DOHH2 (cell line): ENCODE measurements at regions not wholly inside any gene's neighbourhood (a gene's known extent, or its start where the extent isn't known, plus 50 kb on each side); places are given as distances from the start of the nearest gene placed in this dataset.

Experiments used
- EZH2phosphoT487 ChIP-seq: fragments of 200-600 bp; sonication (generic); IDR thresholded peaks from 2 replicates; pipeline ENCODE4 v1.6.1; 2017; ENCODE audit warnings: borderline replicate concordance, mild to moderate bottlenecking, antibody characterized with exemption, low read length, moderate library complexity, mixed read lengths
- TF ChIP-seq, protein P1 (sequence below): fragments of 200-600 bp; sonication (generic); IDR thresholded peaks from one replicate; pipeline ENCODE4 v1.5.1; 2014; ENCODE audit warnings: antibody characterized with exemption, mild to moderate bottlenecking, low read depth, low read length; ENCODE audit not compliant: poor library complexity, severe bottlenecking

DNA sequence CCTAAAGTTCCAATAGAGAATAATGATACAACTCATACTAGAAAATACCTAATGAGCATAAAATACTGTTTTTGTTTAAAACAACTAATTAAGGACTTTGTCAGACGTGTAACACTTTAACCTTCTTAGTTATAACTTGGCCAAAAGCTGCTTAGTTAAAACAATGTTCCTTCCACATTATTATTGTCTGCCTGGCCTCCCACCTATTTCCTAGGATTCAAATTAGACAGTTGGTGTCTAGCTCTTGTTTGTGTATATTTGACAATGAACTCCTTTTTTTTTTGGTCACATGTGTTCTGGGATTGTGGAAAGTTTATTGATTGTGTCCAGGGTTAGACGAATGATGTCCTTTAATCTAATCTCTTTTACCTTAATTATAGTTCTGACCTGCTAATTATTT, 67.6 kb upstream of the PSMA6 start:
- TF ChIP-seq, protein P1, sequence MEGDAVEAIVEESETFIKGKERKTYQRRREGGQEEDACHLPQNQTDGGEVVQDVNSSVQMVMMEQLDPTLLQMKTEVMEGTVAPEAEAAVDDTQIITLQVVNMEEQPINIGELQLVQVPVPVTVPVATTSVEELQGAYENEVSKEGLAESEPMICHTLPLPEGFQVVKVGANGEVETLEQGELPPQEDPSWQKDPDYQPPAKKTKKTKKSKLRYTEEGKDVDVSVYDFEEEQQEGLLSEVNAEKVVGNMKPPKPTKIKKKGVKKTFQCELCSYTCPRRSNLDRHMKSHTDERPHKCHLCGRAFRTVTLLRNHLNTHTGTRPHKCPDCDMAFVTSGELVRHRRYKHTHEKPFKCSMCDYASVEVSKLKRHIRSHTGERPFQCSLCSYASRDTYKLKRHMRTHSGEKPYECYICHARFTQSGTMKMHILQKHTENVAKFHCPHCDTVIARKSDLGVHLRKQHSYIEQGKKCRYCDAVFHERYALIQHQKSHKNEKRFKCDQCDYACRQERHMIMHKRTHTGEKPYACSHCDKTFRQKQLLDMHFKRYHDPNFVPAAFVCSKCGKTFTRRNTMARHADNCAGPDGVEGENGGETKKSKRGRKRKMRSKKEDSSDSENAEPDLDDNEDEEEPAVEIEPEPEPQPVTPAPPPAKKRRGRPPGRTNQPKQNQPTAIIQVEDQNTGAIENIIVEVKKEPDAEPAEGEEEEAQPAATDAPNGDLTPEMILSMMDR: no peak
- TF ChIP-seq EZH2phosphoT487: no peak
